ENCODE measurements at regions not wholly inside any gene's neighbourhood (a gene's known extent, or its start where the extent isn't known, plus 50 kb on each side); places are given as distances from the start of the nearest gene placed in this dataset.

DNA sequence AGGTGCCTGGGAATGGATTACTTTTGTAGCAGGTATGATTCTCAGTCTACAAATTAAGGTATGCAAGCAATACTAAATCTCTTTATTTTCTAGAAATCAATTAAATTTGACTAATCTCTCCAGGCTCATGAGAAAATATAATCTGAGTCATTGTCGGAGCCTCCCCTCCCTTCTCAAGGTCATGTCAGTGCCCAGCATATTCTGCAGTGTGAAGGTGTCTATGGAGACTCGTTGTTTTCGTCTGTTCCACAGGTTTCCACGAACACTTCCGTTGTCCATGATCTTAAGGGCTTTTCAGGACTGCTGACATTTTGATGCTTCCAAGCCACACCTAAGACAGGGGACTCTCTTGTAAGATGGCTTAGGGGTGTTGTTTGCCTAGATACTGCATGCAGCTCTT lies 56.6 kb upstream of the SCOC start:
- no peak overlapping the region for H3K27ac ChIP-seq
- TF ChIP-seq, protein P1, sequence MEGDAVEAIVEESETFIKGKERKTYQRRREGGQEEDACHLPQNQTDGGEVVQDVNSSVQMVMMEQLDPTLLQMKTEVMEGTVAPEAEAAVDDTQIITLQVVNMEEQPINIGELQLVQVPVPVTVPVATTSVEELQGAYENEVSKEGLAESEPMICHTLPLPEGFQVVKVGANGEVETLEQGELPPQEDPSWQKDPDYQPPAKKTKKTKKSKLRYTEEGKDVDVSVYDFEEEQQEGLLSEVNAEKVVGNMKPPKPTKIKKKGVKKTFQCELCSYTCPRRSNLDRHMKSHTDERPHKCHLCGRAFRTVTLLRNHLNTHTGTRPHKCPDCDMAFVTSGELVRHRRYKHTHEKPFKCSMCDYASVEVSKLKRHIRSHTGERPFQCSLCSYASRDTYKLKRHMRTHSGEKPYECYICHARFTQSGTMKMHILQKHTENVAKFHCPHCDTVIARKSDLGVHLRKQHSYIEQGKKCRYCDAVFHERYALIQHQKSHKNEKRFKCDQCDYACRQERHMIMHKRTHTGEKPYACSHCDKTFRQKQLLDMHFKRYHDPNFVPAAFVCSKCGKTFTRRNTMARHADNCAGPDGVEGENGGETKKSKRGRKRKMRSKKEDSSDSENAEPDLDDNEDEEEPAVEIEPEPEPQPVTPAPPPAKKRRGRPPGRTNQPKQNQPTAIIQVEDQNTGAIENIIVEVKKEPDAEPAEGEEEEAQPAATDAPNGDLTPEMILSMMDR (IDR thresholded peaks at IDR 0.05) = no peak
- TF ChIP-seq POLR2A (IDR thresholded peaks at IDR 0.05) = no peak
- H3K9me3 ChIP-seq = no peaks in the 10 kb centered on the region
- H3K4me3 ChIP-seq = no peak overlapping the region
- no peaks in the 10 kb centered on the region for H3K4me1 ChIP-seq
- no peaks in the 10 kb centered on the region for H3K27me3 ChIP-seq
- intact Hi-C loops (cut with DNase I; ENCODE audit: low total_unique reads) = no loop called here
- no peaks in the 10 kb centered on the region for H3K36me3 ChIP-seq
- DNase-seq = no peak

DNA sequence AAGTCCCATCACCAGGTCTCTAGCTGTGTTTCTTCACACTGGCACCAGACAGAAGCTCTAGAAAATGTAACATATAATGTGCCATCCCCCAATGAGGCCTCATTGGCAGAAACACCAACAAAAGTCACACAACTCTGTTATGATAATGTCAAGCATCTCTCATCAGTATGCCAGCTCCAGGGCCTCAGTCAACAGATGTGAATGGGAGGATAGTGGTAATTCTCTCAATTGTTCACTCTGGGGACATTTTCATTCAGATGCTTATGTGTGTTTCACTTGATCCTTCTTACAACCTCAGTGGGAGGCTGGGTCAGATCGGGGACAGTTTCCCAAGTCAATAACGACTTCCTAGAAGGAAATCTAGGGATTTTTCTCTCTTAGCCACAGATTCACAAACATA lies 57.5 kb upstream of the SCOC start:
- intact Hi-C loops (cut with DNase I; ENCODE audit: low total_unique reads) = no loop called here
- no peak for TF ChIP-seq POLR2A (IDR thresholded peaks at IDR 0.05)
- TF ChIP-seq, protein P1 (IDR thresholded peaks at IDR 0.05) = no peak
- H3K27ac ChIP-seq = no peak overlapping the region
- no peaks in the 10 kb centered on the region for H3K4me1 ChIP-seq
- H3K9me3 ChIP-seq = no peaks in the 10 kb centered on the region
- H3K27me3 ChIP-seq = no peaks in the 10 kb centered on the region
- no peaks in the 10 kb centered on the region for H3K36me3 ChIP-seq
- no peak overlapping the region for H3K4me3 ChIP-seq
- DNase-seq = no peak

DNA sequence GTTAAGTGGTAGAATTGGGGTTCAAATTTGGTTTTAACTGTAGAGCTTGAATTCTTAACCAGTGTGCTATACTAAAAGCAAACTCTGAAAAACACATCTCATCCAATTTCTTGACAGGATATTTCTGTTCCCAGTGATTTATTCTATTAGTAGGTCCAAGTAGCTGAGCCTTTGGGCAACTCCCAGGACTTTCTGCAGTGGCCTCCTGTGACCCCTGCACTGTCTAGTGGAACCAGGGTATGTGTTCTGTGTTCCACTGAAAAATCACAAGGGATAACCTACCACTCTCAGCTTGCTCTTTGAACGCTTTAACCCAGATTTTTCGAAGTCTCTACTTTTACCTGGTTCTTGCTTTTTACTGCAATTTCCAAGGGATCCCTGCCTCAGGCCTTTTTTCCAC lies 58.0 kb upstream of the SCOC start:
- Histone ChIP-seq H3K27me3 (no peaks in the 10 kb centered on the region), H3K4me1 (no peaks in the 10 kb centered on the region), H3K4me3 (no peak overlapping the region), H3K36me3 (no peaks in the 10 kb centered on the region), H3K9me3 (no peaks in the 10 kb centered on the region), H3K27ac (no peak overlapping the region)
- DNase-seq = no peak
- intact Hi-C loops (cut with DNase I; ENCODE audit: low total_unique reads) = no loop called here
- TF ChIP-seq, protein P1 (IDR thresholded peaks at IDR 0.05) = no peak
- TF ChIP-seq POLR2A (IDR thresholded peaks at IDR 0.05) = no peak

DNA sequence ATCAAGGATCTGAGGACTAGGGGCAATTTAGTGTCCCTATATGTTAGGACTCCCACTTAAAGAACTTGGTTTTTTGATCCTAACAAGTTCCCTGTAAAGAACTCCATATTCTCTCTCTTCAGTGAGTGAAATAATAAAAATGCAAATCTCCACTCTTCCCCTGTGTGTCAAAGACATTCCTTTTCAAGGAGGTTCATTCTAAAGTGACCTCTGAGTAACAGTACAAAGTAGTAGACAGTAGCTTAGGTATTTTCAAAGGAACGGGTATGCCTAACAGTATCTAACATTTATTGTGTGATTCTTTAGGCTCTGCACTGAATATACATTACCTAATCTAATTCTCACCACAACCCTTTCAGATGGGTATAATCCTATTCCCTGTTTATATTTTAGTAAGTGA lies 58.4 kb upstream of the SCOC start:
- H3K9me3 ChIP-seq = no peaks in the 10 kb centered on the region
- H3K4me1 ChIP-seq = no peaks in the 10 kb centered on the region
- H3K36me3 ChIP-seq = no peaks in the 10 kb centered on the region
- no peak for DNase-seq
- TF ChIP-seq POLR2A (IDR thresholded peaks at IDR 0.05) = no peak
- TF ChIP-seq, protein P1 (IDR thresholded peaks at IDR 0.05) = no peak
- no peak overlapping the region for H3K4me3 ChIP-seq
- intact Hi-C loops (cut with DNase I; ENCODE audit: low total_unique reads) = no loop called here
- H3K27ac ChIP-seq = no peak overlapping the region
- H3K27me3 ChIP-seq = no peaks in the 10 kb centered on the region

DNA sequence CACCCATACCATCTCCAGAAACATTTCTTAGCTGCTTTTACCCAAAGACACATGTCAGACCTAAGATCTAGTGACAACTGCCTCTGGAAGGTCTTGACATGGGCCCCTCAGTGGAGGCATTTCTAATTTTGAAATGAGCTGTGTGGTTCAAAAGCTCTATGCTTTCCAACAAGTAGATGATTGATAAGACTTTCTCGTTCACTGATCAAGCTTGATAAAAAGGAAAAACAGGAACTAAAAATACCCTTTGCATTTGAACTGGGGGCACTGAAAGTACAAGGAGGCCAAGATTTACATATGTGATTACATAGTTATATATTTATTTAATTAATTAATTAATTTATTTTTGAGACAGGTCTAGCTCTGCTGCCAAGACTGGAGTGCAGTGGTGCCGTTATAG lies 61.3 kb upstream of the SCOC start:
- Histone ChIP-seq H3K27ac (no peak overlapping the region), H3K9me3 (no peaks in the 10 kb centered on the region), H3K4me3 (no peak overlapping the region), H3K27me3 (no peaks in the 10 kb centered on the region), H3K4me1 (no peaks in the 10 kb centered on the region), H3K36me3 (no peaks in the 10 kb centered on the region)
- no peak for DNase-seq
- TF ChIP-seq POLR2A (IDR thresholded peaks at IDR 0.05) = no peak
- TF ChIP-seq, protein P1 (IDR thresholded peaks at IDR 0.05) = no peak
- intact Hi-C loops (cut with DNase I; ENCODE audit: low total_unique reads) = no loop called here
